ENCODE measurements at regions not wholly inside any gene's neighbourhood (a gene's known extent, or its start where the extent isn't known, plus 50 kb on each side); places are given as distances from the start of the nearest gene placed in this dataset.
"Not testable (repeated sequence)": the region's sequence is repeated elsewhere in the genome, so short reads cannot be mapped to it uniquely, and the experiment has no call there.

DNA sequence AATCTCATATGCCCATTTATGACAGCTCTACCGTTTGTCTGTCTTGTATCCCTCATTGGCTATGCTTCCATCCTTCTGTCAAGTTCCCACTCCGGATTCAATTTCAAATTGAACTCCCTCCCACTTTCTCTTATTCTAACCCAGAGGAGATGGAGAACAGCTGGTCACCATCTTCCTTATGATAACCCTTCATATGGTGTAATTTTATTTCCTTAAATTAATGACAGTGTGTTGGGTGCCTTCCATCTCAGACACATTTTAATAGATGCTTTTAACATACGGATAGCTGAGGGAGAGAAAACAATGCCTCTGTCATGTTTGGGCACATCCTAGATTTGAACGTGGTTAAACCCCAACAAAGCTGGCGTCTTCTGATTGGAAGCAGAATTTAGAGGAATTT, 103.0 kb upstream of the PLXNA2 start:
- DNase-seq (ENCODE audit: low spot score) = no peak

DNA sequence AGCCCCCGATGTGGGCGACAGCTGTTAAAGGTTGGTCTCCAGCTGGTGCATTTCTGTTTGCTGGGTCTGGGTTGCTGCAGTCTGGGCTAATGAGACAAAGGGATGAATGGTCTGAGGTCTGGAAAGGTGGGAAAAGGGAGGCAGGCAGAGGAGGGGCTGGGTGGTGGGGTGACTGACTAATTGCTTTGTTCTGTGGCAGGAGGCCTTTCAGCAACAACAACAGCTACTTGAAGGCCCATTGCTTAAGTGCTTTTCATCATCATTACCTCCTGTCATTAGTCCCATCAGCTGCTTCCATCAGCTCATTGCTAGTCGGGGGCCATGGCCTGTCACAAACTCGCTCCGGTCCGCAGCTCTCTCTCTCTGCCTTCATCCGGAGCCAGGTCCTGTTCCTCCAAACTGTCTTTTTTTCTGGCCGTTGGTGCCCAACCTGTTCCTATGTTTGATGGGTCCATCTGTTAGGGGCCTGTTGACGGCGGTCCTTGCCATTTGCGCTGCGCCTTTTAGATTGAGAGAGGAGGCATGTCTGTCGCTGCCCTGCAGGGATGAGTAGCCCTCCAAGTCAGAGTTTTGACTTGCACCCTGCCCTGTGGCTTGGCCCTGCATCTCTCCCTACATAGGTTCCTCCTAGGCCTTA, 105.6 kb upstream of the PLXNA2 start:
- DNase-seq (ENCODE audit: low spot score) = no peak

DNA sequence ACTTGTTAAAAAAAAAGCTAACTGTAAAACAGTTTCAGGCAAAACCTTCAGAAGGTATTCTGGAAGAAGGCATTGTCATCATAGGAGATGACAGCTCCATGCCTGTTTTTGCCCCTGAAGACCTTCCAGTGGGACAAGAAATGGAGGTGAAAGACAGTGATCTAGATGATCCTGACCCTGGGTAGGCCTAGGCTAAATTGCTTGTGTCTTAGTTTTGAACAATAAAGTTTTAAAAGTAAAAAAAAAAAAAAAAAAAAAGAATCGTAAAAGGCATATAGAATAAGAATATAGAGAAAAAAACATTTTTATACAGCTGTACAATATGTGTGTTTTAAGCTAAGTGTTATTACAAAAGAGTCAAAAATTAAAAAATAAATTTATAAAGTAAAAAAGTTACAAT, 106.6 kb upstream of the PLXNA2 start:
- no peak for DNase-seq (ENCODE audit: low spot score)

DNA sequence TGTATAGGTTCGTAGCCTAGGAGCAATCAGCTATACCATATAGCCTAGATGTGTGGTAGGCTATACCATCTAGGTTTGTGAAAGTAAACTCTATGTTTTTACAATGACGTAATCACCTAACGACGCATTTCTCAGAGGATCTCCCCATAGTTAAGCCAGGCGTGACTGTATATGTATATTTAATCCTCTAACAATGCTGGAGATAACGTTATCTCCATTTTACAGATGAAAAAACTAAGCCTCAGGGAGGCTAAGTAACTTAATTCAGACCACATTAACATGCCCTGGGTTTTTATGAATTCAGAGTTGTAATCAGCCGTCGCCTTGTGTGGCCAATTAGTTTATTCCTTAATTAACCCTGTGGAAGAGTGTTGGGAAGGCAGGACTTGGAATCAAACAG, 107.7 kb upstream of the PLXNA2 start:
- no peak for DNase-seq (ENCODE audit: low spot score)

DNA sequence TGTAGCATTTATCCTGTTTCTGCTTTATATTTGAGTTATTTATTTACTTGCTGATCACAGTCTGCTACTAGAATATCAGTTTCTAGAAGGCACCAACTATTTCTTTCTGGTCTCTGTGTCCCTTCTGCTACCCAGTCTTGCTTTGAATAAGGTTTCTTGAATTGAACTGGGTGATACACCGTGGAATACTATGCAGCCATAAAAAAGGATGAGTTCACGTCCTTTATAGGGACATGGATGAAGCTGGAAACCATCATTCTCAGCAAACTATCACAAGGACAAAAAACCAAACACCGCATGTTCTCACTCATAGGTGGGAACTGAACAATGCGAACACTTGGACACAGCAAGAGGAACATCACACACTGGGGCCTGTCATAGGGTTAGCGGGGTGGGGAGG, 109.6 kb upstream of the PLXNA2 start:
- DNase-seq (ENCODE audit: low spot score) = not testable (repeated sequence)

DNA sequence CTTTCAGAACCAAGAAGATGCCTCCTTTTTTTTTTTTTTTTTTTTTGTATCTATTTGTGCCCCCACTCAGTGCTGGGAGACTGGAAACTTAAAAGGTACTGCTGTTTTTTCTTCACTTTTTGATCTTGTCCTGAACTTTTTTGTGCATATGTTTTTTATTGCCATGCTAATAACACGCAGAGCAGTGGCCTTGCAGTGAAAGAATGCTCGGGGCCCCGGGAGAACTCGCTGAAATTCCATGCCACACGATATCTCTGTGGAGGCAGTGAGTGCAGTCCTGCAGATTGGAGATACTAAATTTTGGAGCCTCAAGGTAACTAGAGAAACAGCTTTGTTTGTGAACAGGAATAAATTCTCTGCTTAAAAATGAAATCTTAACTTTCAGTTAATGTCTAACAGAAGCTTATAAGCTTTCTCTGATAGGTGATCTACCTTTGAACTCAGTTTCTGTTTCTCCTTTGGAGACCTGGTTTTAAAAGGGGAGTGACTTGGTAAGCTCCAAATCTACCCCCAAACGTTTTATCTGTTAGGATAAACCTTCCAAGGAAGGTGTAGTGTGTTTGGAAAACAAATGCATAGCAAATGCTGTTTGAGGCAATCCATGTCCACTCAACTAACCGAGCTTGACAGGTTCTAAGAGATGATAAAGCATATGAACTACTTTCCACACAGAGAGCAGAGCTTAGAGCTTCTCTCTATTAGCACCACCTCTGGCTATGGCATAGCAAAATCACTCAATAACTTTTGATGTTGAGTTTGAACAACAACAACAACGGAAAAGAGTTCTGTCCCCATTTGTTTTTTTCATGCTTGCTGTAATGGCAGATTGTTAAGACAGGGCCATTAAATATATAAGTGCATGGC, 113.7 kb upstream of the PLXNA2 start:
- DNase-seq (ENCODE audit: low spot score) = no peak

DNA sequence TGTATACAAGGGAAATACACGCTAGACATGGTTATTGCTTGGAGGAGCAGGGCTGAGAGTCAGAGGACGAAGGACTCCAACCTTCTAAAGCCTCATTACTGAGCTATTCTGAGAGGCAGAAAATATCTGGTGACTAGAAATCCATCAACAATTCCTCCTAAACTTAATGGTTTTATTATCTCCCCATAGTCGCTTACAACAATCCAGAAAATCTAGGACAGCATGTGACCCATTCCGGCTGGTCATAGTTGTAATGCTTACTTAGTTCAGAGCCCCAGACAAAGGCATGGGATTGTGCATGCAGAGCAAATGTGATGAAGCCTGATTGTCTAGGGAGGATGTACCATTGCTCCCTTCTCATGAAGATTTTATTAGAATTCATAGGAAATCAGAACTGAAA, 114.5 kb upstream of the PLXNA2 start:
- DNase-seq (ENCODE audit: low spot score) = no peak

DNA sequence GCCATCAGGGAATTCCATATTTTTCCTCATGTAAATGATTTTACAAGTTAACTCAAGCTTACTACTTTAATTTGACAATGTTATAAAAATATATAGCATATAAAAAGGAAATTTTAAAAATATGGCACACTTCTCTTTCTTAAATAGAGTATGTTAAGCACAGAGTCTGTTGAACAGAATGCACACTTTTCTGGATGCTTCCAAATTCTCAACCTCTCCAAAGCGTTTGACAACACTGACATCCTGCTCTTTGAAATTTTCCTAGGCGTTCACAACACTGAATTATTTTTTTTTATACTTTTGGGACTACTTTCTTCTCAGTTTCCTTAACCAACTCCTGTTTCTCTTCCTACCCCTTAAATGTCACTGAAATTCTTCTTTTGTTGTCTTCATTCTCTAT, 117.8 kb upstream of the PLXNA2 start:
- no peak for DNase-seq (ENCODE audit: low spot score)

DNA sequence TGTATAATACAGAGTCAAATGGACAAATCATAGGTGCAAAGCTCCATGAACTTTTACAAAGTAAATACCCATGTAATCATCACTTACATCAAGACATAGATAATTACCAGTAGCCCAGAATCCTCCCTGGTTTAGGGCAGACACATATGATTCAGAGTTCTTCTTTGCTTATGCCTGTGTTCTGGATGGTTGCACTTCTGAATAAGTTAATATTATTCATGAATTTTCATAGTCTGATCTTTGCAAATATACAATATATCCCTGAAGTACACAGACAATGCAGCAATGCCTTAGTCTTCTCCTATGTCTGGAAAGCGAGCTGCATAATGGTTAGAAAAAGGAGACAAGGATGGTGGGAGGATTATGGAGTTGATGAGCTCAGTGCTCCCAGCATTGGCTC, 122.4 kb upstream of the PLXNA2 start:
- no peak for DNase-seq (ENCODE audit: low spot score)

DNA sequence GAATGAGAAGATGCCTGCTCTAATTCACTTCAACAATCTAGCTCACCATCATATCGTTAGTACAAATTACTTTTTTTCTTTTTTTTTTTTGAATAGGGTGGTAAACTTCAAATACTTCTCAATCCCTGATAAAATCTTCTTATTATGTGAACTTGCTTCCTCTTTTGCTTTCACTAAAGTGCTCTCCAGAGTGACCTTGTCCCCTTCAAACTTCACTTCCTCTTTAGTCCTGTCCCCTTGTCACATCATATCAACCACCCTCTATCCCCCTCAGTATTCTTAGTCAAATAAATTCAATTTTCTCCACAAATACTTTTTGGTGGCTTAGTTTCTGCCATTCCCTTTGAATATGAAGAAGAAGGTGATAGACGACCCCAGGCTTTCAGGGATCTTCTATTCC, 124.9 kb upstream of the PLXNA2 start:
- no peak for DNase-seq (ENCODE audit: low spot score)

DNA sequence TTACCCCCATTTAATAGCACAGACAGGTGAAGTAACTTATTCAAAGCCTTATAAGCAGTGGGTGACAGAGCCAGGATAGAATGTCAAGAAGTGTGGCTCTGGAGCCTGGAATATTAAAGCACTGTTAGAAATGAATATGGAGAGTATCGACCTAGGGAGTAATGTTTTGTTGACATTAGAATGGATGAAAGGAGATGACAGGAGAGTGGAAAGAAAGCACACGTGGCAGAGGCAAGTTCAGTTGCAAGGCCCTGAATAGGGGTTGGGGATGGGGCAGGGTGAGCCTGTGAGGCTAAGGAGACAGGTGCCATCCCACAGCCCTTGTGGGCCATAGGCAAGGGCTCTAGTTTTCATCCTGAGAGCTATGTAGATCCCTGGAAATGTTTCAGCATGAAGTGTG, 125.5 kb upstream of the PLXNA2 start:
- DNase-seq (ENCODE audit: low spot score) = no peak

DNA sequence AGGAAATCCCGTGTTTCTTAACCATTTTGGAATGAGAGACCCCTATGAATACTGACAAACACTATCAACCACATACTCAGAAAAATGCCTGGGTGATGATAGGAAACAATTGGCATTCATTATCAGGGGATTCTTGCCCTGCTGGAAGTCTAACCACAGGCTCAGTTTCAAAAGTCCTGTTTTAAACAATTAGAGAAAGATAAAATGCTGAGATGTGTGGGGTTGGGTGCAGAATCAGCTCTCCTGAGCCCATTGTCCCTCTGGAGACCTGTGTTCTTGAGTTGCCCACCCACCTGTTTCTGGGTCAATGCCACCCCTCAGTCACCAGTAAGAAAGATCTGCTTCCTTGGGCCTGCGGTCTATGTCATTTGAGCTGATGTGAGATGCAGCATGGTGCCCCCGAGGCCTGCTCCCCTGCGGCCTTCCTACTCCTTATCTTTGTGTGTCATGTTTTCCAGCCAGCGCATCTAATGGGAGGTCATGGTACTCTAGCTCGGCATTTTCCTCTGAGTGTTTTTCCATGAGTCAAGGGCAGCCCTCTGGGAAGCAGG, 130.3 kb upstream of the PLXNA2 start:
- no peak for DNase-seq (ENCODE audit: low spot score)

DNA sequence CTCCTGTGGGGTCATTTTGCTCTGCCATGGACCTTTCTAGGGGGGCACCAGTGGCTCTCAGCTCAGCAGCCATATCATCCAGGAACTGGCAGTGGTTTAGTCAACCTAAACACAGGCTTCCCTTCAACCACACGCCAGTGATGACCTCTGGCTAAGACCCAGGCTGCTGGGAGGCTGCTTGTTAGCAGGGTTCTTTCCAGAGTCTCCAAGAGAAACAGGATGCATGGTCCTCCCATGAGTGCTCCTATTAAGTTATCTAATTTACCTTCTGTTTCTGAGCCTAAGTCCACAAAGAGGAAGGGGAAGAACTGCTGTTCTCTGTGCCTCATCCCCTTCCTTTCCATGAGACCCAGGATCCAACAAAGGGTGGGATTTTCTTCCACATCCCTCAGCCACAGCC, 137.3 kb upstream of the PLXNA2 start:
- no peak for DNase-seq (ENCODE audit: low spot score)

DNA sequence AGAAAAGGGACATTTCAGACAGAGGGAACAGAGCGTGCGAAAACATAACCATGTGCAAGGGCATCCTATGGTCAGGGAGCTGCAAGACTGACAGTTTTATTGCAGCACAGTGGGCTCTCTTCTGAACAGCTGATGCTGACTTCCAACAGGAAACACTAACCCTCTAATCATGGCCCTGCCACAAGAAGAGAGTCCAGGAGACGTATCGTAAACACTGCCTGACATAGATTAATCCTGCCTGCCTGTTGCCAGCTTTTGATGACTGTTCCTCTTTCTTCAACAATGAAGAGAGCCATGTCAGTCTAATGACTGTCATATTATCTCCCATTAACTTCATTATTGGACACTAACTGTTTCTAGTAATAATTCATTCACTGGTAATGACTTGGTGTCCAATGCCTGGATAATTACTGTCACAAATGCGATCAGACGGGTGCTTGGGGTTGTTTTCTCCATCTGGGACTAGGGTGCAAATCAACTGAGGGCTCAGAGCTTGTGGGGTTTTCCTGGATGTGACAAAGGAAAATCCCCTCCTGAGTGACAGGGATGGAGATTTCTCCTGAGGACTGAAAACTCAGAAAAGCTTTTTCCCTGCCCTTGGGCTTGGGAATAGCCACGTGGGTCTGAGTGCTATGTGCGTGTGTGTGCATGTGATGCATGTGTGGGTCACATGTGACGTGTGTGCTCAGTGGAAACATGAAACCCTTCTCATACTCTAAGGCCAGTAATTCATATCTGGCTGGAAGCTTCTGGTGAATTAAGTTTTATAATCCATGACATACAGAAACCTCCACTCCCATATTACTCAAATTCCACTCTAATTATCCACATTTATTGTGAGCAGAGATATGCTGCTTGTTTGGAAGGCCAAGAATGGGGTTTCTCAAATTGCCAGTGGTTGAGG, 144.0 kb upstream of the PLXNA2 start:
- no peak for DNase-seq (ENCODE audit: low spot score)

DNA sequence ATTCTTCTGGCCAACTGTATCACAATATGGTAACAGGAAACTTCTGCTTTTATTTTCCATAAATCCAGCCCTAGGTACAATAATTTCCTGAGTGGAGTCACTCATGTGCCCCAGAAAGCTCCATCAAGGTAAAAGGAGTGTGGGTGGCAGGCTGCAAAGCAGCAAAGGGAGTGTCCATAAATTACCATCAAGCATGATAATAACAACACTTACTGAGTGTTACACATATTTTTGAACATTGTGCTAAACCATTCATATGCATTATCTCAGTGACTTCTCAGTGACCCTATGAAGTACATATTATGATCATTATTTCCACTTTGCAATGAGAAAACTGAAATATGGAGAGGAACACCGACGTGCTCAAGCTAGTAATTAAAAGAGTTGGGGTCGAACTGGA, 149.2 kb upstream of the PLXNA2 start:
- no peak for DNase-seq (ENCODE audit: low spot score)

DNA sequence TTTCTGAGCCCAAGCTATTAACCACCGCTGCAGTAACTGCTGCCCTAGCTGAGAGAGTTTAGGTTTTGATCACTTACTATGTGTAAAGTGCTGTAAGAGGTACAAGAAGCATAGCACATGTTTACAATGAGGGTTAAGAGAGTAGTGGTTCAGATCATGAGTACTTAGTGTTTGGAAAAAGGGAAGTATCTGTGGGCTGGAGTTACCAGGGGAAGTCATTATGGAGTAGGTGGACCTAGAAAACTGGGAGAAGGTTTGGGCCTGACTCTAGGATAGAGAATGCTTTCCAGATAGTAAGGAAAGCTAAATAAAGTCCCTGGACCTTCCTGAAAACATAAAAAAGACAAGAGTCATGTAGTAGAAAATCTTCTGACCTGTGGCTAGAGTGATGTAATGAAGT, 149.6 kb upstream of the PLXNA2 start:
- DNase-seq (ENCODE audit: low spot score) = no peak

DNA sequence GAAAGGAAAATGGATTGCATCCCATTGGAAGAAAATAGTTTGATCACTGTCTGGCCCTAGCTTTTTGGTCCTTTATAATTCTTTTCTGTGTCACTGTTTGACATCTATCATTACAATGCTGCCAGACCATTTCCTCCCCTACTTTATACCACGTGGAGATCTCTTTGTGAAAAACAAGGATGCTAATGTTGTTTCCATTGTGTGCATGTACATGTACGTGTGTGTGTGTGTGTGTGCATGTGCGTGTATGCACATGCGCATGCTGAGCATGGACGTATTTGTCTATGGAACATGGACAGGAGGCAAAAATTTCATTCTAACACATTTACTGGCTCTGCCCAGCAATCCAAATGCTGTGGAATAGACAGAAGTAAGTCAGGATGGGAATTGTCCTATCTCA, 153.1 kb upstream of the PLXNA2 start:
- DNase-seq (ENCODE audit: low spot score) = no peak

DNA sequence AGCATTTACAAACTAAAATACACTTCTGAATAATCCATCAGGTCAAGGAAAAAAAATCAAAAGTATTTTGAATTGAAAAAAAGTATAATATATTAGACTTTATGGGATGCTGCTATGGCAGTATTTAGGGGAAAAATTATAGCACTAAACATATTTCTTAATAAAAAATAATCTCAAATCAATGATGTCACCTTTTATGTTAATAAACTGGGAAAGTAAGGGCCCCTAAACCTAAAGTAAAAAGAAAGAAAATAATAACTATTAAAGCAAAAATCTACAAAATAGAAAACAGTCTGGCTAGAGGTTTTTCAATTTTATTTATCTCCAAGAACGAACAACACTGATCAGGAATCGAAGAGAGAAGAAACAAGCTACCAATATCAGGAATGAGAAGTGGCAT, 160.8 kb upstream of the PLXNA2 start:
- no peak for DNase-seq (ENCODE audit: low spot score)

DNA sequence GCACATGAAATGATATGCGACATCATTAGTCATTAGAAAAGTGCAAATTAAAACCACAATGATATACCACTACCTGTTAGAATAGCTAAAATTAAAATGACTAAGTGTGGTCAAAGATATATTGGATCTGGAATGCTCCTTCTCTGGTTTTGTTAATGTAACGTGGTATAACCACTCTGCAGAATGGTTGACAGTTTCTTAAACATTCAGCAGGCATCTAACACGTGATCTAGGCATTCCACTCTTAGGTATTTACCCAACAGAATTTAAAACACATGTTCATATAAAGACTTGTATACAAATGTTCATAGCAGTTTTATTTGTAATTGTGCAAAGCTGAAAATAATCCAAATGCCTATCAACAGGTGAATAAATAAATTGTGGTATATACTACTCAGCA, 165.0 kb upstream of the PLXNA2 start:
- DNase-seq (ENCODE audit: low spot score) = no peak

DNA sequence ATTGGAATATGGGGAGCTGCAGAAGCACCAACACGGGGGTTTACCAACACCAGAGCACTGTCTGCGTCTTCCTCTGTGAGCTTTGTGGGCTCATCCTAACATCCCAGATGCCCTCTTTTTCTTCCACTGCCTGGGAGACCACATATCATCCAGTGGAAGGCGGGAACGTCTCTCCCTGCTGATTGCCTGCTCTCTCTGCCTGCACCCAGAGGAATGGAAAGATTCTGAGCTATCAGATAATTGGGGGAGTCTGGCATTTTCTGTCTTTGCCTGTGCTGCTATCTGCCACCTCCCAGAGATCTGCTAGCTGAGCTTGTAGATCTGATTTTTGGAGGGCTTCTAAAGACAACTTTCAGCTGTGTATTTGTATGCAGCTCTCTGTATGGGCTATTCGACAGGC, 166.2 kb upstream of the PLXNA2 start:
- no peak for DNase-seq (ENCODE audit: low spot score)

DNA sequence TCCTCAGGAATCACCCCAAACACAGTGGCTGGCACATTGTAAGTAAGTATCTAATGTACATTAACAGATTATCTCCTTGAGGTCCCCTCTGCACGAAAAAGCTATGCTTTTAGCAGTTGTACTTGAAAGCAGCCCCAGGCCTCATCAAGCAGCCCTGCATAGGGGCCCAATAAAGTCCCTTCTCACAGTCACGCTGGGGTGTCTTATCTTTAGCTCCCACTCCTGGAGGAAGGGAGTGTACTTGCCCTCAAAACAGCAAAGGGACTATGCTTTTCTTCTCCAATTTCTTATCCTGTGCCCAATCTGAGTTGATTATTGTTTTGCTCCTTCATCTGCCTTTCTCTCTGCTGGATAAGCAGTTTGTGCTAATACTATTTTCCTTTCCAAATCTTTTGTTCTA, 168.8 kb upstream of the PLXNA2 start:
- no peak for DNase-seq (ENCODE audit: low spot score)

DNA sequence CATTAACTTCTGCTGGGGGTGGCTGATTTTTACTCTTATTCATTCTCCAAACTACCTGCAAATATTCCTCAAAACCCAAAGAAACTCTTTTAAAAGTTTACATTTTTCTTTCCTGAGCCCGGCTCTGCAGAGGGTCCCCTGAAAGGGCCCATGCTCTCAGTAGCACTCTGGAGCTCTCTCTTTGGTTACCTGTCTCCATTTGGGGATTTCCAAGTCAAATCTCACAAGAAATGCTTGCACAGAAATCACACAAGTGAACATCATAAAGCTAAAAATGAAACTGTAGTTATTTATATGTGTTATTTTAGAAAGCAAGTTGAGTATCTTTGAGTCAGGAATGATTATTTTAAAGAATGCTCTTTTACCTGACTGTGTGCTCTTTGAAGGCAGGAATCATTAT, 174.5 kb upstream of the PLXNA2 start:
- DNase-seq (ENCODE audit: low spot score) = no peak
